GM12874 (cell line): ENCODE measurements at regions not wholly inside any gene's neighbourhood (a gene's known extent, or its start where the extent isn't known, plus 50 kb on each side); places are given as distances from the start of the nearest gene placed in this dataset.

Source experiments
- CTCF ChIP-seq: IDR thresholded peaks from 2 replicates; pipeline ENCODE4 v1.5.1; 2011; ENCODE audit warnings: low read depth, mild to moderate bottlenecking, control low read depth, low read length, moderate library complexity; ENCODE audit not compliant: insufficient read depth

- TF ChIP-seq CTCF = no peak
Measured at GRCh38 chr7:24438232-24438631, 135.0 kb upstream of the PALS2 start.

GRCh38 chr7:24440892-24441291 lies 132.4 kb upstream of the PALS2 start:
- no peak for TF ChIP-seq CTCF

DNA sequence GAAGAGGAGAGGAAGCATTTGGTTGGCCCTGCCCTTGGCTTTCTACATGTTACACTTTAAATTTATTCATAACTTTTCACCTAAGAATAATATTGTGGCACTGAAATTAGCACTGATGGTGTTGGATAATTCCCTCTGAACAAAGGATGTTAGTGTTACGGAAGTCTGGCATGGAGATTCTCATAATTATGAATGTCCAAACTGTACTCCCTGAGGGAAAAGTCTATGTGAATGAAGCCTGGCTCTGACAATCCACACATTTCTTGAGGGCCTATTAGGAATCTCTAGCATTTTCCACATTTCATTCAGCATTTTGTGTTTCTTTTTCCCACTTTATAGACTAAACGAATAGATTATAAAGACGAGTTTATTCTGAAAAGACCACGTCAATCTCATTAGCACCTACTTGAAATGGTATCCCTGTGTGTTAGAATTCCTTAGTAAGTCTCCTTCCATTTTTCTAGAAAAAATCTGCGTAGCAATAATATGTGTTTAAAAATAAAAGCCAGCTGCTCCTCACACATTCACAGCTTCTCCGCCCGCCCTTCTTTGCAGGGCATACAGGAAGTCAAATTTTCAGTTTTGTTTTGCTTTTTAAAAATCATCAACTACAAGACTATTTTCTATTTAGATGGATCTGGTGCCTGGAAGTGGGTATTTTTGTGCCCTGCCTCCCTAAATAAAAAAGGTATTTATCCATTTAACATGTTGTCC lies 131.8 kb upstream of the PALS2 start:
- no peak for TF ChIP-seq CTCF

GRCh38 chr7:24442170-24442777 lies 131.0 kb upstream of the PALS2 start:
- no peak for TF ChIP-seq CTCF

GRCh38 chr7:24444666-24445440 lies 128.4 kb upstream of the PALS2 start:
- TF ChIP-seq CTCF = no peak

DNA sequence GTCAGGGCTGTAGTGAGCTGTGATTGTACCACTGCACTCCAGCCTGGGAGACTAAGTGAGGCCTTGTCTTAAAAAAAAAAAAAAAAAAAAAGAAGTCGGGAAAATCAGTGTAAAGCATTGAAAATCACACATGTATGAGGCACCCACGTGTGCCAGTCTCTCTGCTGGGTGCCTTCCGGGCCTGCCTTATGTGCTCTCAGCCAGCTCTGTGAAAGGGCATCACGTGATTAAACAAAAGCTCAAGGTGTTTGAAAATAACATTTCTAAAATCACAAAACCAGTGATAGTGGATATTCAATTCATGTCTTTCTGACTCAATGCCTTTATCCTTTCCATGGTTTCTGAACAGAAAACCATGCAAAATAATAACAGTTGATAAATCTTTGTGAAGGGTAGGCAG lies 125.2 kb upstream of the PALS2 start:
- no peak for TF ChIP-seq CTCF

DNA sequence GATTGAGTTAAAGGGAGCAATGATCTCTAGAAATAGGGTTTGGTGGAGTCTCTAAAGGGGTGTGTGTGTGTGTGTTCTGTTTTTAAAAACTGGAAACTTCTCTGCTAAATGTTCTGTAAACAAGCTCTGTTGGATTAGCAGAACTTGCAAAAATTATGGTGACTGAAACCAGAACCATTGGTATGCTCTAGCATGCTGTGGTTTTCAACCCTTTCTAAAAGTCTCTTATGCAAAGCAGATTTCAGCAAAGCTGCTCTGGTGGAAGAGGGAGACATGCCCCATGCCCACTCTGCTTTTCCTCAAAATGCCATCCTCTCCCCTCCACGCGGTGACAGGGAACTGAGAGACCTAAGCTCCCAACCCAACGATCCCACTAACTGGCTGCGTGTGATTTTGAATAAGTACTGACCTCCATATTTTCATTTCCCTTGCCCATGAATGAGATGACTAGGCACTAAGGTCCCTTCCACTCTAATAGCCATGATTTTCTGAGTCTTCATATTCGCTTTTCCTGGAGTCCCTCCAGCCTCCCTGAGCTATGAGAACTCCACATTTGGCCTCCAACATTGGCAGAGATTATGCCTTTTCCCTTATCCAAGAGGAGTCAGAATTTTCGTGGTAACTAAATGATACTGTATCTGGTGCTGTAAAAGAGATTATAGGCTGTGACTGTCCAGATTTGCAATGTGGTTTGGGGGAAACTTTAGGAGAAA lies 117.3 kb upstream of the PALS2 start:
- no peak for TF ChIP-seq CTCF
